RWPE2 (cell line): ENCODE measurements at regions not wholly inside any gene's neighbourhood (a gene's known extent, or its start where the extent isn't known, plus 50 kb on each side); places are given as distances from the start of the nearest gene placed in this dataset.

Source experiments
- ATAC-seq: fragments of 200-7000 bp; cut with Tn5 transposase; 3 replicates; pipeline ENCODE4 v1.9.1; 2021; ENCODE audit warnings: low read depth
- DNase-seq: peaks from one replicate; pipeline ENCODE4 v3.0.0-alpha.2; 2020; ENCODE audit warnings: low spot score
- H3K27ac ChIP-seq: fragments of 450-650 bp; 2 replicates; pipeline ENCODE4 v1.5.1; 2017; ENCODE audit warnings: mild to moderate bottlenecking; ENCODE audit not compliant: poor library complexity, severe bottlenecking
- H3K27me3 ChIP-seq: fragments of 250-450 bp; sonication (Bioruptor Pico); 2 replicates; pipeline ENCODE4 v1.5.1; 2021; ENCODE audit warnings: mild to moderate bottlenecking, moderate library complexity; ENCODE audit not compliant: insufficient read depth, poor library complexity, severe bottlenecking
- H3K36me3 ChIP-seq: fragments of 250-450 bp; sonication (Bioruptor Pico); 2 replicates; pipeline ENCODE4 v1.5.1; 2020; ENCODE audit warnings: low read depth, mild to moderate bottlenecking, moderate library complexity
- H3K4me1 ChIP-seq: fragments of 250-450 bp; sonication (Bioruptor Pico); 2 replicates; pipeline ENCODE4 v1.5.1; 2021; ENCODE audit warnings: mild to moderate bottlenecking, moderate library complexity; ENCODE audit not compliant: insufficient read depth, poor library complexity, severe bottlenecking
- H3K4me3 ChIP-seq: fragments of 250-450 bp; sonication (Bioruptor Pico); 2 replicates; pipeline ENCODE4 v1.5.1; 2021; ENCODE audit warnings: mild to moderate bottlenecking, moderate library complexity; ENCODE audit not compliant: severe bottlenecking
- H3K9me3 ChIP-seq: fragments of 250-450 bp; sonication (Bioruptor Pico); 2 replicates; pipeline ENCODE4 v1.5.1; 2021; ENCODE audit warnings: mild to moderate bottlenecking, moderate library complexity; ENCODE audit not compliant: severe bottlenecking
- TF ChIP-seq, protein P1 (sequence below): fragments of 450-650 bp; IDR thresholded peaks from one replicate; pipeline ENCODE4 v1.5.1; 2017; ENCODE audit warnings: mild to moderate bottlenecking, moderate library complexity; ENCODE audit not compliant: poor library complexity, severe bottlenecking

DNA sequence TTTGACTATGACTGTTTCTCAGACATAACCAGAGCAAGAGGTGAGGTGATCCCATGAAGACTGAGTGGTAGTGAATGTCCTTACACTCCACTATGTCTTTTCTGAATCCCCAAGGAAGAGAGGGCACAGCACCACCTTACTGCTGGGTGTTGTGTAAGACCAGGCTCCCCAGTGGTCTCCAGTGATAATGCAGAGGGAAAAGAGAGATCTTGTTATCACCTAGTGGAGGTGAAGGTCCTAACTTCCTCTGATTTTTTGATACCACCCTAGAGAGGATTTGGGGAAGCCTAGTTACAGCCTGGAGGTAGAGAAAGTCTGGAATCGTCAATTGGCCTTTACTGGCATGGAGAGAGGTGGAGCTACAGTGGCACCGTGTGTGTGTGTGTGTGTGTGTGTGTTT, 288.0 kb upstream of the BCHE start:
- H3K36me3 ChIP-seq = no peaks in the 10 kb centered on the region
- no peak overlapping the region for H3K27ac ChIP-seq
- peaks cover 26% of the 10 kb centered on the region for H3K4me1 ChIP-seq
- ATAC-seq (no peak), DNase-seq (no peak)
- TF ChIP-seq, protein P1, sequence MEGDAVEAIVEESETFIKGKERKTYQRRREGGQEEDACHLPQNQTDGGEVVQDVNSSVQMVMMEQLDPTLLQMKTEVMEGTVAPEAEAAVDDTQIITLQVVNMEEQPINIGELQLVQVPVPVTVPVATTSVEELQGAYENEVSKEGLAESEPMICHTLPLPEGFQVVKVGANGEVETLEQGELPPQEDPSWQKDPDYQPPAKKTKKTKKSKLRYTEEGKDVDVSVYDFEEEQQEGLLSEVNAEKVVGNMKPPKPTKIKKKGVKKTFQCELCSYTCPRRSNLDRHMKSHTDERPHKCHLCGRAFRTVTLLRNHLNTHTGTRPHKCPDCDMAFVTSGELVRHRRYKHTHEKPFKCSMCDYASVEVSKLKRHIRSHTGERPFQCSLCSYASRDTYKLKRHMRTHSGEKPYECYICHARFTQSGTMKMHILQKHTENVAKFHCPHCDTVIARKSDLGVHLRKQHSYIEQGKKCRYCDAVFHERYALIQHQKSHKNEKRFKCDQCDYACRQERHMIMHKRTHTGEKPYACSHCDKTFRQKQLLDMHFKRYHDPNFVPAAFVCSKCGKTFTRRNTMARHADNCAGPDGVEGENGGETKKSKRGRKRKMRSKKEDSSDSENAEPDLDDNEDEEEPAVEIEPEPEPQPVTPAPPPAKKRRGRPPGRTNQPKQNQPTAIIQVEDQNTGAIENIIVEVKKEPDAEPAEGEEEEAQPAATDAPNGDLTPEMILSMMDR = no peak
- no peak overlapping the region for H3K4me3 ChIP-seq
- H3K9me3 ChIP-seq = no peaks in the 10 kb centered on the region
- H3K27me3 ChIP-seq = no peaks in the 10 kb centered on the region

DNA sequence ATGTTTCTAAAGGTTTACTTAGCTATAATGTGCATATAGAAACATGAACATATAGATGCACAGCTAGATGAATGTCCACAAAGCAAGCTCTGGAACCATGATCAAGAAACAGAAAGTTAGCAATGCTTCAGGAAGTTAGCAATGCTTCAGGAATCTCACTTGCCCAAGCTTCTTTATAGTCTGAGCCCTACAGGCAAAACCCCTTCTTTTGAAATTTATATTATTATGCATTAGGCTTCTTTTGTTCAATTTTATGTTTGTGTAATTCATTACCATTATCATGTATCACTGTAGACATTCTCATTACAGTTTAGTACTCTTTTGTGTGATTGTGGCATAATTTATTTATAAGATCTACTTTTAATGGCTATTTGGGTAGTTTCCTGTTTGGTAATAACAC, 286.4 kb upstream of the BCHE start:
- no peak overlapping the region for H3K4me3 ChIP-seq
- peak overlapping the region; percentile 68 for H3K27ac ChIP-seq
- no peaks in the 10 kb centered on the region for H3K27me3 ChIP-seq
- DNase-seq (no peak), ATAC-seq (peak; percentile 98)
- TF ChIP-seq, protein P1 = no peak
- H3K9me3 ChIP-seq = no peaks in the 10 kb centered on the region
- H3K4me1 ChIP-seq = peaks cover 26% of the 10 kb centered on the region
- no peaks in the 10 kb centered on the region for H3K36me3 ChIP-seq

DNA sequence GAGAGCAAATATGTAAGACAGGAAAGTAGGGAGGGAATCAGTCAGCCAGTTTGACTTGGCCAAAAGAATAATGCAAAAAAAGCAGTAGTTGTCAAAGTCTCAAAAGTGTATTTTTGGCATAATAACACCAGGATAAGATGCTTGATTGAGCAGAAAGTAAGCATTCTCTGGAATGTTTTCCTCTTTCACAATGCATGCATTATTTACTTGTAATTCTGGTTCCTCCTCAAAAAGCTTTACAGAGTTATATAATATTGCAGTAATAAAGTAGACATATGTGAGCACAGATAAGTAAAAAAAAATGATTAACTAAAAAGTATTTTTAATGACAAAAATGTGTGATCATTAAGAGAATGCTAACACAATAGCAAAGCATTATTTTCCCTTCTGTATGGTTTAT, 285.9 kb upstream of the BCHE start:
- no peak for ATAC-seq
- TF ChIP-seq, protein P1 = no peak
- H3K27ac ChIP-seq = peak overlapping the region; percentile 68

DNA sequence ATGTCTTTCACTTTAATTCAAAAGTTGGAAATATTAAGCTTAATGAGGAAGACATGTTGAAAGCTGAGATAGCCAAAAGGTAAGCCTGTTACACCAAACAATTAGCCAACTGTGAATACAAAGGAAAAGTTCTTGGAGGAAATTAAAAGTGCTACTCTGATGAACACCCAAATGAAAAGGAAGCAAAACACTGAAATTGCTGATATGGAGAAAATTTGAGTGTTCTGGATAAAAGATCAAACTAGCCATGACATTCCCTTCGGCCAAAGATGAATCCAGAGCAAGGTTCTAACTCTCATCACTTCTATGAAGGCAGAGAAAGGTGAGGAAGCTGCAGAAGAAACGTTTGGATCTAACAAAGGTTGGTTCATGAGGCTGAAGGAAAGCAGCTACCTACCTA, 280.8 kb upstream of the BCHE start:
- ATAC-seq (no peak), DNase-seq (no peak)
- Histone ChIP-seq H3K9me3 (no peaks in the 10 kb centered on the region), H3K4me3 (no peak overlapping the region), H3K36me3 (no peaks in the 10 kb centered on the region), H3K27me3 (no peaks in the 10 kb centered on the region), H3K27ac (no peak overlapping the region), H3K4me1 (peaks cover 4% of the 10 kb centered on the region)
- TF ChIP-seq, protein P1 = no peak

More for the DNA sequence above, 285.9 kb upstream of the BCHE start:
- no peak overlapping the region for H3K4me3 ChIP-seq
- no peaks in the 10 kb centered on the region for H3K9me3 ChIP-seq
- H3K4me1 ChIP-seq = peaks cover 26% of the 10 kb centered on the region
- no peaks in the 10 kb centered on the region for H3K36me3 ChIP-seq
- H3K27me3 ChIP-seq = no peaks in the 10 kb centered on the region
- DNase-seq = no peak

DNA sequence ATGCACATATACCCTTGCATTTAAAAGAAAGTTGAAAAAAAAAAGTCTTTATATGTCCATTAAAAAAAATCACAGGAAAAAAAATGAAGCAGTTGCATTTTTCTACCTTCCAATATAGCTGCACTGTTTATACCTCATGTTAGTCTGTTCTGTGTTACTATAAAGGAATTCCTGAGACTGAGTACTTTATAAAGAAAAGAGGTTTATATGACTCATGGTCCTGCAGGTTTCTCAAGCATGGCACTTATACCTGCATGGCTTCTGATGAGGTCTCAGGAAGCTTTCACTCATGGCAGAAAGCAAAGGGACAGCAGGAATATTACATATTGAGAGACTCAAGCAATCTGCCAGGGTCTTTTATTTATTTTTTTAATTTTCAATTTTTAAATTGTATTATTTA, 277.2 kb upstream of the BCHE start:
- DNase-seq = no peak
- no peaks in the 10 kb centered on the region for H3K36me3 ChIP-seq
- TF ChIP-seq, protein P1 = no peak
- peak; percentile 85 for ATAC-seq
- H3K9me3 ChIP-seq = no peaks in the 10 kb centered on the region
- no peak overlapping the region for H3K4me3 ChIP-seq
- H3K27ac ChIP-seq = no peak overlapping the region
- H3K4me1 ChIP-seq = peaks cover 3% of the 10 kb centered on the region
- H3K27me3 ChIP-seq = no peaks in the 10 kb centered on the region
